LNCaP clone FGC (cell line): ENCODE measurements at regions not wholly inside any gene's neighbourhood (a gene's known extent, or its start where the extent isn't known, plus 50 kb on each side); places are given as distances from the start of the nearest gene placed in this dataset.

Experiments
- DNase-seq: peaks from one replicate; pipeline ENCODE4 v3.0.0-alpha.2; 2011; ENCODE audit warnings: low read depth
- H3K4me3 ChIP-seq: 2 replicates; pipeline ENCODE4 v1.5.1; 2011; ENCODE audit warnings: mild to moderate bottlenecking, low read depth, low read length, control low read depth
- CTCF ChIP-seq: IDR thresholded peaks from 2 replicates; pipeline ENCODE4 v1.5.1; 2012; ENCODE audit warnings: mild to moderate bottlenecking; ENCODE audit not compliant: control insufficient read depth, insufficient read depth; ENCODE audit errors: extremely low read depth

- no peak for TF ChIP-seq CTCF
- no peak for DNase-seq
- no peak overlapping the region for H3K4me3 ChIP-seq
These were observed 187.2 kb upstream of the SOX1 start for GRCh38 chr13:111879719-111880118.

- no peak for DNase-seq
- H3K4me3 ChIP-seq, result no peak overlapping the region
- TF ChIP-seq CTCF, result no peak
These were observed 186.8 kb upstream of the SOX1 start for GRCh38 chr13:111880185-111880584.

GRCh38 chr13:111881700-111882099, 185.2 kb upstream of the SOX1 start:
- H3K4me3 ChIP-seq, result no peak overlapping the region
- TF ChIP-seq CTCF, result no peak
- DNase-seq, result no peak

GRCh38 chr13:111882351-111882750, 184.6 kb upstream of the SOX1 start:
- no peak for DNase-seq
- no peak for TF ChIP-seq CTCF
- no peak overlapping the region for H3K4me3 ChIP-seq

- no peak for TF ChIP-seq CTCF
- H3K4me3 ChIP-seq, result no peak overlapping the region
- DNase-seq, result no peak
These were observed 183.2 kb upstream of the SOX1 start for GRCh38 chr13:111883571-111884343.

GRCh38 chr13:111886217-111886945, 180.6 kb upstream of the SOX1 start:
- no peak overlapping the region for H3K4me3 ChIP-seq
- no peak for TF ChIP-seq CTCF
- no peak for DNase-seq

- DNase-seq, result no peak
- no peak overlapping the region for H3K4me3 ChIP-seq
- no peak for TF ChIP-seq CTCF
These were observed 173.8 kb upstream of the SOX1 start for GRCh38 chr13:111893071-111893606.
